ENCODE measurements at regions not wholly inside any gene's neighbourhood (a gene's known extent, or its start where the extent isn't known, plus 50 kb on each side); places are given as distances from the start of the nearest gene placed in this dataset.
A peak's percentile ranks its signal among the peaks of the same experiment; 100 is the strongest.
"Not testable (repeated sequence)": the region's sequence is repeated elsewhere in the genome, so short reads cannot be mapped to it uniquely, and the experiment has no call there.

- not testable (repeated sequence) for ATAC-seq; H3K4me3 Mint-ChIP-seq; H3K27me3 Mint-ChIP-seq; H3K36me3 Mint-ChIP-seq; H3K27ac Mint-ChIP-seq; DNase-seq (ENCODE audit: low spot score); H3K9me3 Mint-ChIP-seq
- H3K4me1 Mint-ChIP-seq (ENCODE audit: low read depth in 2 of 2): peaks cover 9 to 28% of the 10 kb centered on the region in 2 donors
Measured at GRCh38 chr14:100431461-100431860, 108.3 kb downstream of the SLC25A47 start.

- H3K4me3 Mint-ChIP-seq: no peak overlapping the region
- ATAC-seq: no peak
- no peaks in the 10 kb centered on the region for H3K36me3 Mint-ChIP-seq
- no peaks in the 10 kb centered on the region for H3K9me3 Mint-ChIP-seq
- H3K4me1 Mint-ChIP-seq (ENCODE audit: low read depth in 2 of 2): peaks cover 9 to 28% of the 10 kb centered on the region in 2 donors
- H3K27me3 Mint-ChIP-seq: no peaks in the 10 kb centered on the region
- no peak for DNase-seq (ENCODE audit: low spot score)
- no peak overlapping the region for H3K27ac Mint-ChIP-seq
Measured at GRCh38 chr14:100432652-100433427, 109.7 kb downstream of the SLC25A47 start.

GRCh38 chr14:100433428-100433814 is 110.3 kb downstream of the SLC25A47 start:
- Mint-ChIP-seq H3K27me3 (no peaks in the 10 kb centered on the region), H3K4me1 (ENCODE audit: low read depth in 2 of 2) (peaks cover 9 to 26% of the 10 kb centered on the region in 2 donors), H3K27ac (no peak overlapping the region), H3K36me3 (no peaks in the 10 kb centered on the region), H3K4me3 (no peak overlapping the region), H3K9me3 (no peaks in the 10 kb centered on the region)
- no peak for DNase-seq (ENCODE audit: low spot score)
- no peak for ATAC-seq

GRCh38 chr14:100434033-100434601 is 111.0 kb downstream of the SLC25A47 start:
- H3K4me3 Mint-ChIP-seq: peak overlapping the region; percentile 51
- DNase-seq (ENCODE audit: low spot score) (no peak), ATAC-seq (peak in 1 of 2 donors; percentile 48)
- peaks cover 9 to 19% of the 10 kb centered on the region in 2 donors for H3K4me1 Mint-ChIP-seq (ENCODE audit: low read depth in 2 of 2)
- H3K27ac Mint-ChIP-seq: no peak overlapping the region
- H3K9me3 Mint-ChIP-seq: no peaks in the 10 kb centered on the region
- no peaks in the 10 kb centered on the region for H3K27me3 Mint-ChIP-seq
- H3K36me3 Mint-ChIP-seq: no peaks in the 10 kb centered on the region

GRCh38 chr14:100434911-100435438 is 111.8 kb downstream of the SLC25A47 start:
- peak overlapping the region in 1 of 2 donors; percentile 33 for H3K27ac Mint-ChIP-seq
- peak overlapping the region; percentile 51 for H3K4me3 Mint-ChIP-seq
- ATAC-seq: no peak
- DNase-seq (ENCODE audit: low spot score): no peak
- no peaks in the 10 kb centered on the region for H3K36me3 Mint-ChIP-seq
- no peaks in the 10 kb centered on the region for H3K27me3 Mint-ChIP-seq
- H3K9me3 Mint-ChIP-seq: no peaks in the 10 kb centered on the region
- H3K4me1 Mint-ChIP-seq (ENCODE audit: low read depth in 2 of 2): peaks cover 9 to 18% of the 10 kb centered on the region in 2 donors

- no peak for DNase-seq (ENCODE audit: low spot score)
- H3K9me3 Mint-ChIP-seq: no peaks in the 10 kb centered on the region
- H3K36me3 Mint-ChIP-seq: no peaks in the 10 kb centered on the region
- peak overlapping the region in 1 of 2 donors; percentile 33 for H3K27ac Mint-ChIP-seq
- H3K27me3 Mint-ChIP-seq: no peaks in the 10 kb centered on the region
- ATAC-seq: no peak
- no peak overlapping the region for H3K4me3 Mint-ChIP-seq
- peaks cover 9 to 18% of the 10 kb centered on the region in 2 donors for H3K4me1 Mint-ChIP-seq (ENCODE audit: low read depth in 2 of 2)
Measured at GRCh38 chr14:100435459-100435858, 112.3 kb downstream of the SLC25A47 start.

- no peak for DNase-seq (ENCODE audit: low spot score)
- no peak overlapping the region for H3K4me3 Mint-ChIP-seq
- no peaks in the 10 kb centered on the region for H3K36me3 Mint-ChIP-seq
- no peak overlapping the region for H3K27ac Mint-ChIP-seq
- H3K27me3 Mint-ChIP-seq: no peaks in the 10 kb centered on the region
- H3K4me1 Mint-ChIP-seq (ENCODE audit: low read depth in 2 of 2): peaks cover 19 to 23% of the 10 kb centered on the region in 2 donors
- ATAC-seq: no peak
- no peaks in the 10 kb centered on the region for H3K9me3 Mint-ChIP-seq
Measured at GRCh38 chr14:100436745-100437406, 113.7 kb downstream of the SLC25A47 start.

- H3K36me3 Mint-ChIP-seq: no peaks in the 10 kb centered on the region
- no peaks in the 10 kb centered on the region for H3K9me3 Mint-ChIP-seq
- DNase-seq (ENCODE audit: low spot score): no peak
- ATAC-seq: no peak
- H3K4me3 Mint-ChIP-seq: no peak overlapping the region
- H3K27ac Mint-ChIP-seq: no peak overlapping the region
- H3K27me3 Mint-ChIP-seq: no peaks in the 10 kb centered on the region
- peaks cover 23 to 25% of the 10 kb centered on the region in 2 donors for H3K4me1 Mint-ChIP-seq (ENCODE audit: low read depth in 2 of 2)
Measured at GRCh38 chr14:100438271-100438670, 115.1 kb downstream of the SLC25A47 start.

GRCh38 chr14:100438678-100439592 is 115.8 kb downstream of the SLC25A47 start:
- H3K36me3 Mint-ChIP-seq: no peaks in the 10 kb centered on the region
- no peaks in the 10 kb centered on the region for H3K27me3 Mint-ChIP-seq
- no peak for DNase-seq (ENCODE audit: low spot score)
- H3K9me3 Mint-ChIP-seq: no peaks in the 10 kb centered on the region
- peaks cover 23 to 24% of the 10 kb centered on the region in 2 donors for H3K4me1 Mint-ChIP-seq (ENCODE audit: low read depth in 2 of 2)
- no peak overlapping the region for H3K27ac Mint-ChIP-seq
- H3K4me3 Mint-ChIP-seq: no peak overlapping the region
- peak in 1 of 2 donors; percentile 60 for ATAC-seq

- Mint-ChIP-seq H3K9me3 (no peaks in the 10 kb centered on the region), H3K36me3 (no peaks in the 10 kb centered on the region), H3K27me3 (no peaks in the 10 kb centered on the region), H3K4me1 (ENCODE audit: low read depth in 2 of 2) (peaks cover 16% of the 10 kb centered on the region in 2 donors), H3K4me3 (no peak overlapping the region), H3K27ac (no peak overlapping the region)
- ATAC-seq (no peak), DNase-seq (ENCODE audit: low spot score) (no peak)
Measured at GRCh38 chr14:100439781-100440180, 116.6 kb downstream of the SLC25A47 start.

- DNase-seq (ENCODE audit: low spot score): no peak
- H3K9me3 Mint-ChIP-seq: no peaks in the 10 kb centered on the region
- H3K27ac Mint-ChIP-seq: no peak overlapping the region
- no peak for ATAC-seq
- no peaks in the 10 kb centered on the region for H3K36me3 Mint-ChIP-seq
- peaks cover 13 to 14% of the 10 kb centered on the region in 2 donors for H3K4me1 Mint-ChIP-seq (ENCODE audit: low read depth in 2 of 2)
- no peaks in the 10 kb centered on the region for H3K27me3 Mint-ChIP-seq
- no peak overlapping the region for H3K4me3 Mint-ChIP-seq
Measured at GRCh38 chr14:100440207-100440631, 117.1 kb downstream of the SLC25A47 start.

- DNase-seq (ENCODE audit: low spot score) (no peak), ATAC-seq (no peak)
- Mint-ChIP-seq H3K36me3 (no peaks in the 10 kb centered on the region), H3K9me3 (no peaks in the 10 kb centered on the region), H3K4me1 (ENCODE audit: low read depth in 2 of 2) (peaks cover 9 to 14% of the 10 kb centered on the region in 2 donors), H3K27ac (no peak overlapping the region), H3K27me3 (no peaks in the 10 kb centered on the region), H3K4me3 (no peak overlapping the region)
Measured at GRCh38 chr14:100440758-100441203, 117.6 kb downstream of the SLC25A47 start.
